SIG-M5 treated with dmso at 0.1 percent for 504 hours (cell line): ENCODE measurements at regions not wholly inside any gene's neighbourhood (a gene's known extent, or its start where the extent isn't known, plus 50 kb on each side); places are given as distances from the start of the nearest gene placed in this dataset.

Experiments
- DNase-seq: peaks from one replicate; lab custom pipeline; 2025; ENCODE audit not compliant: unreplicated experiment; lab: John Stamatoyannopoulos, UW

- no peak for DNase-seq
Measured at GRCh38 chr5:2459251-2459650, 292.2 kb downstream of the IRX2 start.

GRCh38 chr5:2455878-2456277, 295.6 kb downstream of the IRX2 start:
- no peak for DNase-seq

- no peak for DNase-seq
Measured at GRCh38 chr5:2454876-2455275, 296.6 kb downstream of the IRX2 start.

GRCh38 chr5:2453781-2454180, 297.7 kb downstream of the IRX2 start:
- DNase-seq = no peak

GRCh38 chr5:2451100-2451499, 300.4 kb downstream of the IRX2 start:
- DNase-seq = no peak

- DNase-seq = no peak
Measured at GRCh38 chr5:2442496-2443354, 308.8 kb downstream of the IRX2 start.

- DNase-seq = no peak
Measured at GRCh38 chr5:2441495-2442180, 309.8 kb downstream of the IRX2 start.

GRCh38 chr5:2439608-2440007, 311.9 kb downstream of the IRX2 start:
- DNase-seq = no peak

- no peak for DNase-seq
Measured at GRCh38 chr5:2433086-2433485, 318.4 kb downstream of the IRX2 start.

GRCh38 chr5:2432076-2432920, 319.2 kb downstream of the IRX2 start:
- DNase-seq = no peak

- DNase-seq = peak; percentile 45
Measured at GRCh38 chr5:2430606-2431005, 320.9 kb downstream of the IRX2 start.

GRCh38 chr5:2427983-2428382, 323.5 kb downstream of the IRX2 start:
- DNase-seq = no peak

- DNase-seq = no peak
Measured at GRCh38 chr5:2423634-2424033, 327.8 kb downstream of the IRX2 start.

- DNase-seq = no peak
Measured at GRCh38 chr5:2417301-2417700, 334.2 kb downstream of the IRX2 start.

GRCh38 chr5:2415678-2416077, 335.8 kb downstream of the IRX2 start:
- DNase-seq = no peak

GRCh38 chr5:2410451-2410850, 341.0 kb downstream of the IRX2 start:
- DNase-seq = no peak

GRCh38 chr5:2403296-2403695, 348.2 kb downstream of the IRX2 start:
- DNase-seq = no peak

- DNase-seq = no peak
Measured at GRCh38 chr5:2399804-2400203, 351.7 kb downstream of the IRX2 start.

- no peak for DNase-seq
Measured at GRCh38 chr5:2399096-2399495, 352.4 kb downstream of the IRX2 start.

GRCh38 chr5:2393556-2393955, 357.9 kb downstream of the IRX2 start:
- DNase-seq = no peak

- no peak for DNase-seq
Measured at GRCh38 chr5:2391566-2391965, 359.9 kb downstream of the IRX2 start.

GRCh38 chr5:2391021-2391420, 360.5 kb downstream of the IRX2 start:
- DNase-seq = no peak
